SH-SY5Y (cell line): ENCODE measurements at regions not wholly inside any gene's neighbourhood (a gene's known extent, or its start where the extent isn't known, plus 50 kb on each side); places are given as distances from the start of the nearest gene placed in this dataset.

Experiments used
- GATA2 ChIP-seq: IDR thresholded peaks from 2 replicates; pipeline ENCODE4 v1.6.1; 2011; ENCODE audit warnings: mild to moderate bottlenecking, low read depth, low read length
- GATA3 ChIP-seq: IDR thresholded peaks from 2 replicates; pipeline ENCODE4 v1.6.1; 2011; ENCODE audit warnings: low read depth, mild to moderate bottlenecking, low read length, moderate library complexity

GRCh38 chr2:193371200-193371599, 1176.5 kb upstream of the TMEFF2 start:
- TF ChIP-seq GATA3 (no peak), GATA2 (no peak)
